NB4 (cell line): ENCODE measurements at regions not wholly inside any gene's neighbourhood (a gene's known extent, or its start where the extent isn't known, plus 50 kb on each side); places are given as distances from the start of the nearest gene placed in this dataset.

ENCODE experiments used
- CTCF ChIP-seq: IDR thresholded peaks from one replicate; pipeline ENCODE4 v1.5.1; 2012; ENCODE audit warnings: low read depth, low read length
- MAX ChIP-seq: IDR thresholded peaks from 2 replicates; pipeline ENCODE4 v1.6.1; 2011; ENCODE audit warnings: low read depth, low read length
- POLR2A ChIP-seq: IDR thresholded peaks from 2 replicates; pipeline ENCODE4 v1.6.1; 2011; ENCODE audit warnings: mild to moderate bottlenecking; ENCODE audit not compliant: insufficient read length; ENCODE audit errors: extremely low read depth

GRCh38 chr2:215504547-215504946 is 68.7 kb upstream of the FN1 start:
- TF ChIP-seq POLR2A = no peak
- TF ChIP-seq CTCF = no peak
- TF ChIP-seq MAX = no peak
